ENCODE measurements at regions not wholly inside any gene's neighbourhood (a gene's known extent, or its start where the extent isn't known, plus 50 kb on each side); places are given as distances from the start of the nearest gene placed in this dataset.

DNA sequence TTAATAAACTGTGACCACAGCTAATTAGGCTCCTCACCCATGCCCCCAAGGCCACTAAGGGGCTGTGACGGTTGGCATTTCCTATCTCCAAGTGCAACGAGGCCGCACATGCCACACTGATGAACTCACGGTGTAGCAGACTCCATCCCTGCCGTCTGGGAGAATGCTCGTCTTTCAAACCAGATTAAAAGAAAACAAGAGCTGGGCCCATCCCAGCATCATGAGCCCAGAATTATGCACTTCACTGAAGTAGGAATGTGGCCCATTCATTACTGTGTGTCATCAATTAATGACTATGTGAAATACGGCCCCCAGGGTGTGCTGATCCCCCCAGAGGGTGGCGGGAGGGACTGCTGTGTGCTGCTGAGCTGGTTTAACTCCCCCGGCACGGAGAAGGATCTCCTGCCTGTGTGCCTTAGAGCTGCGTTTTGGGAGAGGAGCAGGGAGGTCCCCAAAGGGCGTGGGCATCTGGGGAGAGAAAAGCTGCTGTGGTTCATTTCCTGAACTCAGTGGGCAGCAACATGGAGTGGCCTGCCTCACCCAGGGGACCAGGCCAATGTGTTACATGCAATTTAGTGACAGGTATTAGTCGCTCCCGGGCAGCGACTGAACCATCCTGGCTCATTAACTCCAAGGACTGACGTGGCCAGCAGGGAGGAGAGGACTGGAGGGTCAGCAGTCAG is 194.5 kb downstream of the FOXL1 start:
- WGBS: 68% methylated on average over 16 of the region's 16 CpGs
- H3K27me3 ChIP-seq (ENCODE audit: control insufficient read depth, insufficient read depth): no peaks in the 10 kb centered on the region
- no peak for ATAC-seq
- intact Hi-C loops (cut with DNase I): no loop called here
- no peak overlapping the region for H3K4me3 ChIP-seq (ENCODE audit: low read length)
- H3K9me3 ChIP-seq (ENCODE audit: control insufficient read depth, low read length): no peaks in the 10 kb centered on the region
- H3K27ac ChIP-seq (ENCODE audit: low read length): no peak overlapping the region
- H3K4me1 ChIP-seq (ENCODE audit: control insufficient read depth, insufficient read depth, low read length): no peaks in the 10 kb centered on the region
- peak in 1 of 3 donors; percentile 26 for DNase-seq

DNA sequence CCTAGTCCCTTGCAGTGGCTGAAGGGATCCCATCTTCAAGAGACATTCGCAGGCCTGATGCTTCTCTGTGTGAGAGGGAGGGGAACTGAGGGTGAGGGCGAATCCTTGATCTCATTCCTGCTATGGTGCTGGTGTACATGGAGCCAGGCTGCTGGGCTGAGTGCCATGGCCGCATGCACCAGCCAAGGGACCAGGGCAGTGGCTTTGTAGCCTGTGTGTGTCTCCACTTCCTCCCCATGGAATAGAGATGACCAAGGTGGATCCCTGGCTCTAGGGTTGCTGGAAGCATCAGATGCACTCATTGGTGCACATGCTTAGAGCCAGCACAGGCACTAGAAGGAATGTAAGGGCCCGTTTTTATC is 195.0 kb downstream of the FOXL1 start:
- ATAC-seq (peak in 1 of 2 donors; percentile 31), DNase-seq (no peak)
- H3K27me3 ChIP-seq (ENCODE audit: control insufficient read depth, insufficient read depth): no peaks in the 10 kb centered on the region
- no peak overlapping the region for H3K4me3 ChIP-seq (ENCODE audit: low read length)
- H3K27ac ChIP-seq (ENCODE audit: low read length): no peak overlapping the region
- no peaks in the 10 kb centered on the region for H3K4me1 ChIP-seq (ENCODE audit: control insufficient read depth, insufficient read depth, low read length)
- intact Hi-C loops (cut with DNase I): no loop called here
- no peaks in the 10 kb centered on the region for H3K9me3 ChIP-seq (ENCODE audit: control insufficient read depth, low read length)
- 67% methylated on average over 4 of the region's 4 CpGs for WGBS

DNA sequence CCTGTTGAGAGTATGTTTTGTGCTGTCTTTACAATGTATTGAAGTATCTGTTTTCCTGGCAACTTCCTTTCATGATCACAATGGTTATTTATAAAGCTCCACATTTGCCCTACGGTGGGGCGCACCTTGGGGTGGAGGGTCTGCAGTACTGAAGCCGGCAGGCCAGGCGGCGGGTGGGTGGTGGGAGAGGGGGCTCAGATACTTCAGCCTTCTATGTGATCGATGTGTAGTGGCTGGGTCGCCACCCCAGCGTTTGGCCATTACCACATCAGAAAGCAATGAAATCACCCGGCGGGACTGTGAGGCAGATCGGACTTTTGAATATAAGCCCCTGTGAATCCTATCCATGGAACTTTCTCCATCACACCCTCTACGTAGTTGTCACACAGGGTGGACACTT is 196.6 kb downstream of the FOXL1 start:
- Histone ChIP-seq H3K4me1 (ENCODE audit: control insufficient read depth, insufficient read depth, low read length) (no peaks in the 10 kb centered on the region), H3K27me3 (ENCODE audit: control insufficient read depth, insufficient read depth) (no peaks in the 10 kb centered on the region), H3K4me3 (ENCODE audit: low read length) (no peak overlapping the region), H3K9me3 (ENCODE audit: control insufficient read depth, low read length) (no peaks in the 10 kb centered on the region), H3K27ac (ENCODE audit: low read length) (no peak overlapping the region)
- ATAC-seq: no peak
- no peak for DNase-seq
- WGBS: 91% methylated on average over 12 of the region's 12 CpGs
- intact Hi-C loops (cut with DNase I): no loop called here

DNA sequence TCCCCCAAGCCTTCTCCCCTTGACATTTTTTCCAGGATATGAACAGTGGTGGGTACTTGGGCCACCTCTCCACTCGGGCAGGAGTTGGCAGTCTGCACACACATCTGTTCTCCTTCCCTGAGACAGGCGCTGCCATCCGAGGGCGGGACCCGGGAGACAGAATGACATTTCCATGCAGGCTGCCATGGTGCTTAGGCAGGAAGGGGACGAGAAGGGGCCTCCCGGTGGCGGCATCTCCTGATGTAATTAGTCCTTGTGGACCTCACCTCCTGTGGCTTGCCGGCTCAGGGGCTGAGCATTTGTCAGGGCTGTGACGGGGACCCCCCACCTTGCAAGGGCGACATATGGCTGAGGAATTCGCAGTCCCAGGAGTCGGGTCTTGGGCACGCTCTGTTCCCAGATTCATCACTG is 197.2 kb downstream of the FOXL1 start:
- DNase-seq (no peak), ATAC-seq (no peak)
- Histone ChIP-seq H3K27ac (ENCODE audit: low read length) (no peak overlapping the region), H3K27me3 (ENCODE audit: control insufficient read depth, insufficient read depth) (no peaks in the 10 kb centered on the region), H3K4me1 (ENCODE audit: control insufficient read depth, insufficient read depth, low read length) (no peaks in the 10 kb centered on the region), H3K4me3 (ENCODE audit: low read length) (no peak overlapping the region), H3K9me3 (ENCODE audit: control insufficient read depth, low read length) (no peaks in the 10 kb centered on the region)
- WGBS: 31% methylated on average over 14 of the region's 14 CpGs
- intact Hi-C loops (cut with DNase I): no loop called here

DNA sequence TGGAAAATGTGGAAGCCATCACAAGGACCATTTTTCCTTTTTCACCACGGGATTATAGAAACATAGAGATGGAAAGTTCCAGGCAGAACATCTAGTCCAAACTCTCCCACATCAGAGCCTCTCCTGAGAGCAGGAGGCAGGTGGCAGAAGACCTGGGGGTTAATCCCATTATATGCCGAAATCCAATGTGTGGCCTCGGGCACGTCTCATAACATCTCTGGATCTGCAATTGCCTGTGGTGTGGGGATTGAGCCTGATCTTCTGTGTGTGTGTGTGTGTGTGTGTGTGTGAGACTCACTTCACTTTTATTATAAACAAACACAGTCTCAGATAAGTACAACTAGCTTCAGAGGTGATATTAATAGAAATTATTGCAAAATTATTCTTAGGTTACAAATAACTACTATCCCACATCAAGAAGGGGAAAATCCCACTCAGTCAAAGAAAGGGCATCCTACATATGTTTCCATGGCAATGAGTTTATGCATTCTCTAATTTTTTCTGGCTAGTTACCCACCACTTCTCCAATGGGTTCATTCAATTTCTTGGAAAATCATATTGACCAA is 199.1 kb downstream of the FOXL1 start:
- ATAC-seq (no peak), DNase-seq (no peak)
- Histone ChIP-seq H3K9me3 (ENCODE audit: control insufficient read depth, low read length) (no peaks in the 10 kb centered on the region), H3K27ac (ENCODE audit: low read length) (no peak overlapping the region), H3K27me3 (ENCODE audit: control insufficient read depth, insufficient read depth) (no peaks in the 10 kb centered on the region), H3K4me1 (ENCODE audit: control insufficient read depth, insufficient read depth, low read length) (no peaks in the 10 kb centered on the region), H3K4me3 (ENCODE audit: low read length) (no peak overlapping the region)
- WGBS: 59% methylated on average over 4 of the region's 4 CpGs
- intact Hi-C loops (cut with DNase I): no loop called here

DNA sequence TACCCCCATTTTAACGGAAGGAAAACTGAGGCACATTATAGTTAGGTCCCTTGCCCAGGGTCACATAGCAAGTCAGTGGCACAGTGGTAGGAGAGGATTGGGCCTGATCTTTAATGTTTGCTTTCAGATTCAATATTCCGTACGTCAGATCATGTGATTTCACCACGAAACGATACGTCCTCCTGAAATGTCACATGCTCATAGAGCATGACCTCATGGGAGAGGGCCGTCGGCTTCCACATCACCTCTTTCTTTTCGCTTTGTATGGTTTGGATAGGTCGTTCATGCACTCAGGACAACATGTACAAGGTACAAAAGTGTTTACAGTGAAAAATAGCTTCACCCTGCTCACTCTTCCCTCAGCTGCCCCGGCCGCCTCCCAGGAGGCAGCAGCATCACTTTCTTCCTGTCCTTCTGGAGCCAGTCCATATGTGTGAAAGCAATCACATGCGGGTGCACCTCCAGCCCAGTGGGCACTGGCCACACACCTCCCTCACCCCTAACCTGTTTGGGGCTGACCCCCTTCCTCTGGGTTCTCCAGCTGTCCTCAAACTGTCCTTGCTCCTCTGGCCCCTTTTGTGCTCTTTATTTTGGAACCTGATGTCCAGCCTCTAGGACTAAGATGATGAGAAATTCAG is 199.9 kb downstream of the FOXL1 start:
- intact Hi-C loops (cut with DNase I): no loop called here
- 72% methylated on average over 13 of the region's 13 CpGs for WGBS
- Histone ChIP-seq H3K27me3 (ENCODE audit: control insufficient read depth, insufficient read depth) (no peaks in the 10 kb centered on the region), H3K4me1 (ENCODE audit: control insufficient read depth, insufficient read depth, low read length) (no peaks in the 10 kb centered on the region), H3K4me3 (ENCODE audit: low read length) (no peak overlapping the region), H3K9me3 (ENCODE audit: control insufficient read depth, low read length) (no peaks in the 10 kb centered on the region), H3K27ac (ENCODE audit: low read length) (no peak overlapping the region)
- no peak for ATAC-seq
- no peak for DNase-seq

DNA sequence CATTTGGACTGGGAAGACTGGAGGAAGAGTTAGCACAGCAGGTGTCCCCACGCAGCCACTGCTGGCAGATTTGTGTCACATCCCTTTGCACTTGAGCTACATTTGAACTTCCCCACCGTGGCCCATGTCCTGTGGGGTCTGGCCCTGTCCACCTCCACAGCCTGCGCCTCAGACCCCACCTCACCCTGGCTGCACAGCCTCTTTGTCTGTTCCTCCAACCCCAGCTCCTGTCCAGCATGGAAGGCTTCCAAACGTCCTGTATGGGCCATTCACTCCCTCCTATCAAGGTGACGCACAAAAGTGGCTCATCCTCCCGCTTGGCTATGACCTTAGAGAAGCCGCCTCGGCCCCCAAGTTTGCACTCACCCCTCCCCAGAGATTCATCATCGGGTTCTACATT is 200.6 kb downstream of the FOXL1 start:
- ATAC-seq: no peak
- Histone ChIP-seq H3K27me3 (ENCODE audit: control insufficient read depth, insufficient read depth) (no peaks in the 10 kb centered on the region), H3K9me3 (ENCODE audit: control insufficient read depth, low read length) (no peaks in the 10 kb centered on the region), H3K27ac (ENCODE audit: low read length) (no peak overlapping the region), H3K4me1 (ENCODE audit: control insufficient read depth, insufficient read depth, low read length) (no peaks in the 10 kb centered on the region), H3K4me3 (ENCODE audit: low read length) (no peak overlapping the region)
- intact Hi-C loops (cut with DNase I): no loop called here
- no peak for DNase-seq
- WGBS: 75% methylated on average over 9 of the region's 9 CpGs

DNA sequence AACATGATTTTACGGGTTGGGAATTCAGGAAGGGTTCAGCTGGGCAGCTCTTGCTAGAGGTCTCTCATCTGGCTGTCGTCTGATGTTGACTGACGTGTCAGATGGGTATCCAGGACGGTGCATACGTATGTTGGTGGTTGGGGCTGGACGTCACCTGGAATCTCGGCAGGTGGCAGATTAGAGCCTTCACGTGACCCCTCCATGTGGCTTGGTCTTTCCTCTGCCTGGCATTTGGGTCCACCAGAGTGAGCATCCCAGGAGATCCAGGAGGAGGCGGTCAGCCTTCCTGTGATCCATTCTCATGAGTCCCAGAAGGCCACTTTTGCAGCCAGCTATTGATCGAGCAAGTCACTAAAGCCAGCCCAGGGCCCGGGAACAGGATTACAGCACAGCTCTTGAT is 202.7 kb downstream of the FOXL1 start:
- Histone ChIP-seq H3K27me3 (ENCODE audit: control insufficient read depth, insufficient read depth) (no peaks in the 10 kb centered on the region), H3K27ac (ENCODE audit: low read length) (no peak overlapping the region), H3K4me3 (ENCODE audit: low read length) (no peak overlapping the region), H3K4me1 (ENCODE audit: control insufficient read depth, insufficient read depth, low read length) (no peaks in the 10 kb centered on the region), H3K9me3 (ENCODE audit: control insufficient read depth, low read length) (no peaks in the 10 kb centered on the region)
- no peak for ATAC-seq
- DNase-seq: no peak
- 79% methylated on average over 11 of the region's 11 CpGs for WGBS
- intact Hi-C loops (cut with DNase I): no loop called here

DNA sequence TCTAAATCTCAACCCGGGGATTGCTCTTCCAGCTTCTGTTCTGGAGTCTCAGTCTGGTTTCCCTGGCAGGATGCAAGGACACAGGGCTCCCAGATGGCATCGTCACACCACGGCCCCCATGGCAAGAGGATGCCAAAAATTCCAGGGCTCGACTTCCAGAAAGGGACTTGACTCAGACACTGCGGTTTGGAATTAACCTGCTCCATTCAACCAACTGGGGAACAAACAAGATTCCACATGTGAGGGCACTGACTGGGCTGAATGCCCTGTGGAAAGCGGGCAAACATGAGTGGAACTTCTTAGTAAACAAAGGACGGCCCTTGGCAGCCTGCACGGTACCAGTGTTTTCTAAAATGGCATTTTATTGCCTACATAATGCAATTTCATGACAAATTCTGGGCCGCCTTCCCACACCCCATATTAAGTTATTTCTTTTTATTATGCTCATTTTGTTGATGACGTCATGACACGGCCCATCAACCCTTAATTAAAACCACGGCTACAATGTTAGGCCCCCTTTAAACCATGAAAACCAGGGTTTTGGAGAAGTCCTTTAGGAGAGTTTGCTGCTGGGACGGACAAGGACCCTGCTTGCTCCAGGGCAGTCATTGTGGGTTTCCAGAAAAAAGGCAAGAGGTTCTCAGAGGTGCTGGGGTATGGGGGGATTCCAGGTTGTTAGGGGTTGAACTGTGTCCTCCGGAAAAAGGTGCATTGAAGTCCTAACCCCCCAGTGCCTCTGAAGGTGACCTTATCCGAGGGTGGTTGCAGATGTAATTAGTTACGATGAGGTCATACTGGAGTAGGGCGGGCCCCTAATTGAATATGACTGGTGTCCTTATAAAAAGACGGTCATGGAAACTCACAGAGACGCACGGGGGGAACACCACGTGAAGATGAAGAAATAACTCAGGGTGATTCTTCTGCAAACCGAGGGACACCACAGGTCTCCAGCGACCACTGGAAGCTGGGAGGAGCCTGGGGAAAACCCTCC is 205.6 kb downstream of the FOXL1 start:
- ATAC-seq: no peak
- Histone ChIP-seq H3K9me3 (ENCODE audit: control insufficient read depth, low read length) (no peaks in the 10 kb centered on the region), H3K27me3 (ENCODE audit: control insufficient read depth, insufficient read depth) (no peaks in the 10 kb centered on the region), H3K4me1 (ENCODE audit: control insufficient read depth, insufficient read depth, low read length) (no peaks in the 10 kb centered on the region), H3K4me3 (ENCODE audit: low read length) (no peak overlapping the region), H3K27ac (ENCODE audit: low read length) (no peak overlapping the region)
- DNase-seq: no peak
- 78% methylated on average over 23 of the region's 23 CpGs for WGBS
- intact Hi-C loops (cut with DNase I): no loop called here

DNA sequence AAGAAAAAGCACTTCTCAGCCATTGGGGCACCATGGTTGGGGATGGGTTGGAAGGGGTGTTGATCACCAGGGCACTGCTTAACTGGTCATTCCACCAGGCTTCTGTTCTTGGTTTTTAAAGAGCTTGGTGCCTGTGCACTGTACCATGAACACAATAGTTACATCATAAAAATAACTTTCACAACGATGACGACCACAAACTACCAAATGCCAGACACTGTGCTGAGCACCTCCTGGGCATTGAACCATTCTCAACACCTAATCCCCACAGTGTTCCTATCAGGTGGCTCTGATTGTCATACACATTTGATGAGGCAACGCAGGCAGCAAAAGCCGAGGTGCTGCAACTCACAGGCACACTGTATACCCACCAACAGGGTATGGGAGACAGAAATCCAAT is 208.0 kb downstream of the FOXL1 start:
- intact Hi-C loops (cut with DNase I): no loop called here
- H3K27me3 ChIP-seq (ENCODE audit: control insufficient read depth, insufficient read depth): no peaks in the 10 kb centered on the region
- no peak for ATAC-seq
- no peaks in the 10 kb centered on the region for H3K9me3 ChIP-seq (ENCODE audit: control insufficient read depth, low read length)
- no peaks in the 10 kb centered on the region for H3K4me1 ChIP-seq (ENCODE audit: control insufficient read depth, insufficient read depth, low read length)
- no peak overlapping the region for H3K4me3 ChIP-seq (ENCODE audit: low read length)
- WGBS: 91% methylated on average over 4 of the region's 4 CpGs
- H3K27ac ChIP-seq (ENCODE audit: low read length): no peak overlapping the region
- DNase-seq: no peak

DNA sequence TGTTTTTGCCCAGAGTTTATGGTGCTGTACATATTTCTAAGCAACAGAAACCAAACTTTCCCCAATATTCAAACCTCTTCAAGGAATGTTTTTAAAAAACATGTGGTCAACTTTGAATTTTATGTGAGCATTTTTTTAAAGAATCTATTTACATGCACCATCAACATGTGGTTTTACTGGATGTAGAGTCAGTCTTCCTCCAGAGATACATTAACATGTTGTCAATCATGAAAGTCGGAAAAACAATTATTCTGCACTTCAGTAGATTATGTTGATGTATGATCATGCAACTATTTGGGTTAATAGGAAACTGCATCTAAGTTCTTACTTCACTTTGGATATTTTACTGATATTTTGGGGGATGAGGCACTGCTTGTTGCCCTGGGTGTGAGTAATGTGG is 208.6 kb downstream of the FOXL1 start:
- Histone ChIP-seq H3K9me3 (ENCODE audit: control insufficient read depth, low read length) (no peaks in the 10 kb centered on the region), H3K27me3 (ENCODE audit: control insufficient read depth, insufficient read depth) (no peaks in the 10 kb centered on the region), H3K4me1 (ENCODE audit: control insufficient read depth, insufficient read depth, low read length) (no peaks in the 10 kb centered on the region), H3K4me3 (ENCODE audit: low read length) (no peak overlapping the region), H3K27ac (ENCODE audit: low read length) (no peak overlapping the region)
- DNase-seq: no peak
- intact Hi-C loops (cut with DNase I): no loop called here
- WGBS: 95% methylated on average over 1 of the region's 1 CpG
- ATAC-seq: no peak

All from right cardiac atrium (tissue), 5 donors.